ENCODE measurements at regions not wholly inside any gene's neighbourhood (a gene's known extent, or its start where the extent isn't known, plus 50 kb on each side); places are given as distances from the start of the nearest gene placed in this dataset.

- no peak for DNase-seq (ENCODE audit: low spot score)
Observed at GRCh38 chr21:15151385-15152103, 86.7 kb upstream of the NRIP1 start.

GRCh38 chr21:15152591-15152990, 87.8 kb upstream of the NRIP1 start:
- DNase-seq (ENCODE audit: low spot score) = no peak

GRCh38 chr21:15159382-15160020, 94.7 kb upstream of the NRIP1 start:
- no peak for DNase-seq (ENCODE audit: low spot score)

- no peak for DNase-seq (ENCODE audit: low spot score)
Observed at GRCh38 chr21:15160136-15160535, 95.3 kb upstream of the NRIP1 start.

- no peak for DNase-seq (ENCODE audit: low spot score)
Observed at GRCh38 chr21:15162921-15163320, 98.1 kb upstream of the NRIP1 start.

GRCh38 chr21:15164273-15164672, 99.5 kb upstream of the NRIP1 start:
- DNase-seq (ENCODE audit: low spot score) = no peak

- DNase-seq (ENCODE audit: low spot score) = no peak
Observed at GRCh38 chr21:15164678-15165303, 100.0 kb upstream of the NRIP1 start.

- no peak for DNase-seq (ENCODE audit: low spot score)
Observed at GRCh38 chr21:15170614-15171013, 105.8 kb upstream of the NRIP1 start.

- DNase-seq (ENCODE audit: low spot score) = no peak
Observed at GRCh38 chr21:15171546-15171945, 106.7 kb upstream of the NRIP1 start.

- no peak for DNase-seq (ENCODE audit: low spot score)
Observed at GRCh38 chr21:15172963-15173362, 108.2 kb upstream of the NRIP1 start.

GRCh38 chr21:15174923-15175322, 110.1 kb upstream of the NRIP1 start:
- DNase-seq (ENCODE audit: low spot score) = no peak

GRCh38 chr21:15182731-15183130, 117.9 kb upstream of the NRIP1 start:
- DNase-seq (ENCODE audit: low spot score) = no peak

GRCh38 chr21:15183813-15184257, 119.0 kb upstream of the NRIP1 start:
- no peak for DNase-seq (ENCODE audit: low spot score)

- DNase-seq (ENCODE audit: low spot score) = no peak
Observed at GRCh38 chr21:15190412-15190811, 125.6 kb upstream of the NRIP1 start.

GRCh38 chr21:15190837-15191236, 126.0 kb upstream of the NRIP1 start:
- no peak for DNase-seq (ENCODE audit: low spot score)

- no peak for DNase-seq (ENCODE audit: low spot score)
Observed at GRCh38 chr21:15191342-15191741, 126.5 kb upstream of the NRIP1 start.

- no peak for DNase-seq (ENCODE audit: low spot score)
Observed at GRCh38 chr21:15192243-15192642, 127.4 kb upstream of the NRIP1 start.

- no peak for DNase-seq (ENCODE audit: low spot score)
Observed at GRCh38 chr21:15193937-15194336, 129.1 kb upstream of the NRIP1 start.

GRCh38 chr21:15195104-15195503, 130.3 kb upstream of the NRIP1 start:
- DNase-seq (ENCODE audit: low spot score) = no peak

GRCh38 chr21:15195768-15196167, 131.0 kb upstream of the NRIP1 start:
- no peak for DNase-seq (ENCODE audit: low spot score)

- no peak for DNase-seq (ENCODE audit: low spot score)
Observed at GRCh38 chr21:15197696-15198095, 132.9 kb upstream of the NRIP1 start.

- DNase-seq (ENCODE audit: low spot score) = no peak
Observed at GRCh38 chr21:15199414-15200383, 134.9 kb upstream of the NRIP1 start.

Measured in CD4-positive, alpha-beta T cell treated with Interleukin-6 at 100 ng/mL for 8 hours (primary cell).